ENCODE measurements at regions not wholly inside any gene's neighbourhood (a gene's known extent, or its start where the extent isn't known, plus 50 kb on each side); places are given as distances from the start of the nearest gene placed in this dataset.

DNA sequence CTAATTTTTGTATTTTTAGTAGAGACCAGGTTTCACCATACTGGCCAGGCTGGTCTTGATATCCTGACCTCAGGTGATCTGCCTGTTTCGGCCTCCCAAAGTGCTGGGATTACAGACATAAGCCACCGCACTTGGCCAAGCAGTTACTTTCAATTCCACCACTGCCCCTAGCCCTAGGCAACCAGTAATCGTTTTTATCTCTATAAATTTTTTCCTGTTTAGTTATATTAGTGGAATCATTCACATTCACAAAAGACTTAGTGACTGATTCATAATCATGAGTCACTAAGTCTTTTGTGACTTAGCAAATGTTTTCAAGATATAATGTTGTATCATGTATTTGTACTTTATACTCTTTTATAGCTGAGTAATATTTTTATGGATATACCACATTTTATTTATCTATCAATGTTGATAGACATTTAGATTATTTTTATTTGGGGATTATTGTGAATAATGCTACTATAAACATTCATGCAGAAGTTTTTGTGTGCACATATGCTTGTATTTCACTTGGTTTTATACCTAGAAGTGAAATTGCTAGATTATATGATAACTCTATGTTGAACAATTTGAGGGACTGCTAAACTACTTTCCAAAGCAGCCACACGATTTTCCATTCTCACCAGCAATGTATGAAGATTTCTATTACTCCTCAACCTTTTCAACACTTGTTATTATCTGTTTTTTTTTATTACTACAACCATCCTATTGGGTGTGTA is 421.4 kb upstream of the ID4 start:
- POLR2A ChIA-PET = no interaction called here
- CTCF ChIA-PET = no interaction called here
- no peak for DNase-seq (ENCODE audit: extremely low spot score)
- TF ChIP-seq TARDBP (IDR thresholded peaks at IDR 0.05) = no peak
- TF ChIP-seq LEF1 (IDR thresholded peaks at IDR 0.05; ENCODE audit: borderline replicate concordance) = no peak

DNA sequence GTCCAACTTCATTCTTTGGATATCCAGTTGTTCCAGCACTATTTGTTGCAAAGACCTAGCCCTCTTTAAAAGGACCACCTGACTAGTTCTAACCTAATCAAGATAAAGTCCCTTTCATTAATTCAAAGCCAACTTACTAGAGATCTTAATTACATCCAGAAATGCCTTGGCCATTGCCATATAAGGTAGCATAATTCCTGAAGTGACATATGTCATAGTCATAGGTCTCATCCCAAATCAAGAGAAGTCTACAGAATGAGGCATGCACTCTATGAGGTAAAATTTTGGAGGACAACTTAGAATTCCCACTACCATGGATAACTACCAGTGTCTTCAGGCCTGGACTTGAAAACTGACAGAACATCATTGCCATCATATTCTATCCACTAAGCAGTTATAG is 420.4 kb upstream of the ID4 start:
- CTCF ChIA-PET = no interaction called here
- no peak for DNase-seq (ENCODE audit: extremely low spot score)
- POLR2A ChIA-PET = no interaction called here
- TF ChIP-seq FOXA1 (IDR thresholded peaks at IDR 0.05) = no peak

DNA sequence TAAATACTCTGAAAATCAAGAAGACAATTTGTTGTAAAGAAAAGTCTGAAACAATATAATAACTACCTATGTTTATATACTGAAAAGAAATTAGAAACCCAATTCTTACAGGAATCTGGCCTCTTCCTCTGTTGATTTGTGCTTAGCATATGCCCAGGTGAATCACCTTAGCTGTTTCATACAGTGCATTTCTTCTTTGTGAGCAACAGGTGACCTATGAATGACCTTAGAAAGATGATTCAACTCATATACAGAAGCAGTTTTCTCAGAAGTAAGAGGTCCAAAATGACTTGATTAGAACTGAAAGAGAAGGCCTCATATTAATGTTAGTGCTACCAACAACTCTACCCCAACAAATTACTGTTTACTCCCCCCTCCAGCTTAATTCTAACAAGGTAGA is 419.5 kb upstream of the ID4 start:
- no peak for DNase-seq (ENCODE audit: extremely low spot score)
- TF ChIP-seq BHLHE40 (IDR thresholded peaks at IDR 0.05; ENCODE audit: borderline replicate concordance) (no peak), SUZ12 (IDR thresholded peaks at IDR 0.05) (no peak), ARNT (IDR thresholded peaks at IDR 0.05) (no peak), FOXM1 (IDR thresholded peaks at IDR 0.05; ENCODE audit: borderline replicate concordance) (no peak), ELF4 (IDR thresholded peaks at IDR 0.05) (no peak), NFRKB (IDR thresholded peaks at IDR 0.05) (no peak), LEF1 (IDR thresholded peaks at IDR 0.05; ENCODE audit: borderline replicate concordance) (no peak), SP1 (IDR thresholded peaks at IDR 0.05) (no peak), FOXK2 (IDR thresholded peaks at IDR 0.05) (no peak), TARDBP (IDR thresholded peaks at IDR 0.05) (no peak), ZNF384 (IDR thresholded peaks at IDR 0.05) (no peak), FOXA1 (IDR thresholded peaks at IDR 0.05) (no peak), CTBP1 (IDR thresholded peaks at IDR 0.05; ENCODE audit: borderline replicate concordance) (no peak)
- POLR2A ChIA-PET = no interaction called here
- CTCF ChIA-PET = no interaction called here

DNA sequence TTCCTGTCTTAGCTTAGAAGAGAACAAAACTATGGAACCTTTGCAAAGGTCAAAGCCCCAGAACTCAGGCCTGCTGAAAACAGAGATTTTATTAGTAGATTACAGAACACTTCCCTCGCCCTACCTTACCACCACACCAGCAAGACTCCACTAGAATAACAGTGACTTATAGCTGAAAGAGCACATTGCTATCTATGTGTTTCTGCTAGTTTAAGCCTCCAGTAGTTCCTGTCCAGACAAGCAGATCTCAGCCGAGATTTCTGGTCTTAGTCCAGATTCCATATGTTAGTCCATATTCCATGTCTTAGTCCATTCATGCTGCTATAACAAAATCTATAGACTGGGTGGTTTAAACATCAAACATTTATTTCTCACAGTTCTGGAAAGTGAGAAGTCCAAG is 412.3 kb upstream of the ID4 start:
- ChIA-PET CTCF (no interaction called here), POLR2A (no interaction called here)
- no peak for TF ChIP-seq L3MBTL2 (conservative IDR thresholded peaks at IDR 0.05)
- TF ChIP-seq HDGF (IDR thresholded peaks at IDR 0.05; ENCODE audit: borderline replicate concordance) = no peak
- TF ChIP-seq ZNF384 (IDR thresholded peaks at IDR 0.05) = no peak
- TF ChIP-seq, protein P1, sequence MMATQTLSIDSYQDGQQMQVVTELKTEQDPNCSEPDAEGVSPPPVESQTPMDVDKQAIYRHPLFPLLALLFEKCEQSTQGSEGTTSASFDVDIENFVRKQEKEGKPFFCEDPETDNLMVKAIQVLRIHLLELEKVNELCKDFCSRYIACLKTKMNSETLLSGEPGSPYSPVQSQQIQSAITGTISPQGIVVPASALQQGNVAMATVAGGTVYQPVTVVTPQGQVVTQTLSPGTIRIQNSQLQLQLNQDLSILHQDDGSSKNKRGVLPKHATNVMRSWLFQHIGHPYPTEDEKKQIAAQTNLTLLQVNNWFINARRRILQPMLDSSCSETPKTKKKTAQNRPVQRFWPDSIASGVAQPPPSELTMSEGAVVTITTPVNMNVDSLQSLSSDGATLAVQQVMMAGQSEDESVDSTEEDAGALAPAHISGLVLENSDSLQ (IDR thresholded peaks at IDR 0.05) = no peak
- TF ChIP-seq FOXK2 (IDR thresholded peaks at IDR 0.05) = no peak
- TF ChIP-seq LEF1 (IDR thresholded peaks at IDR 0.05; ENCODE audit: borderline replicate concordance) = no peak
- TF ChIP-seq BHLHE40 (IDR thresholded peaks at IDR 0.05; ENCODE audit: borderline replicate concordance) = no peak
- no peak for TF ChIP-seq SUZ12 (IDR thresholded peaks at IDR 0.05)
- TF ChIP-seq ARNT (IDR thresholded peaks at IDR 0.05) = no peak
- no peak for TF ChIP-seq FOXA1 (IDR thresholded peaks at IDR 0.05)
- no peak for TF ChIP-seq TARDBP (IDR thresholded peaks at IDR 0.05)
- no peak for TF ChIP-seq FOXM1 (IDR thresholded peaks at IDR 0.05; ENCODE audit: borderline replicate concordance)
- TF ChIP-seq ELF4 (IDR thresholded peaks at IDR 0.05) = no peak
- TF ChIP-seq NFRKB (IDR thresholded peaks at IDR 0.05) = no peak
- no peak for TF ChIP-seq CTBP1 (IDR thresholded peaks at IDR 0.05; ENCODE audit: borderline replicate concordance)
- no peak for DNase-seq (ENCODE audit: extremely low spot score)

DNA sequence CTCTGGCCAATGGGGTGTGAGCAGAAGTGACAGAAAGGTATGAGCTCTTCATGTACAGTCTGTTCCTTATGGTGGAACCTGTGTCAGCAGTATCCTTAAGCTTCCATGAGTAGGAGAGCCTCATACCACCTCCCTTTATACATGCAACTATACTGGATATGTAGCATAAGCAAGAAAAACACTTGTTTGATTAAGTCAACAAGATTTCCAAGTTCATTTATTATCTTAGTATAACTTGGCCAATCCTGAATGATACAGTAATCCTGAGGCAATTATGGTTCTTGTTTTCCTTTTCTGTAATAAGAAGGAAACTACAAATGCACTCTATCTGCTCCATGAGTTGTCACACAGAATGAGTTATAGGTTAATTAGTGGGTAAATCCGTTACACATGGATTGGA is 409.6 kb upstream of the ID4 start:
- TF ChIP-seq, protein P1 (IDR thresholded peaks at IDR 0.05) = peak; percentile 50; the same call in 1 of the 2 replicates
- no peak for TF ChIP-seq NFRKB (IDR thresholded peaks at IDR 0.05)
- no peak for DNase-seq (ENCODE audit: extremely low spot score)
- ChIA-PET POLR2A (no interaction called here), CTCF (no interaction called here)

DNA sequence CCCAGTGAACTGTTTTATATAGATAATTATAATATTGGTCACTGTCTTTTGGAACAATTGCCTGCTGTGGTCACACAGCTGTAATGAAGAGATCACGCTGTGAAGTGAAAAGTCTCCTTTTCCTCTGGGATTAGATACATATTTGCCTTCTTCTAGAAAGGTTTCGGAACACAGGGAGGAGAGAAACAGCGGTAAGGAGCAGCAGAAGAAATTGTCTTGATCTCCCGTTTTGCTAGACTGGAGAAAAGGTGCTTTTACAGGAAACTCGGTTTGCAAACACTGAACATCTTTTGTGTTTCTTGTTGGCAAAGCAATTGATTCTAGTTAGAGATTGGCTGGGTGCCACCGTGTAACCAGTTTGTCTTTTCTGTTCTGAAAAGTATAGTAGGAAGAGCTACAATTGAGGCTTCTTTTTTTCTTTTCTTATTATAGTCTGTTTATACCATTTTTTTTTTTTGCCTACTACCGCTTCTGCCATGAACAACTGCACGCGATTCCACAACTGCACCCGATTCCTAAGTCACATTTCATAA is 404.1 kb upstream of the ID4 start:
- ChIA-PET CTCF (no interaction called here), POLR2A (no interaction called here)
- TF ChIP-seq FOXA1 (IDR thresholded peaks at IDR 0.05) (no peak), ZNF384 (IDR thresholded peaks at IDR 0.05) (no peak), CTBP1 (IDR thresholded peaks at IDR 0.05; ENCODE audit: borderline replicate concordance) (no peak), HDGF (IDR thresholded peaks at IDR 0.05; ENCODE audit: borderline replicate concordance) (no peak), L3MBTL2 (conservative IDR thresholded peaks at IDR 0.05) (no peak), SP1 (IDR thresholded peaks at IDR 0.05) (no peak), FOXM1 (IDR thresholded peaks at IDR 0.05; ENCODE audit: borderline replicate concordance) (no peak), NFRKB (IDR thresholded peaks at IDR 0.05) (no peak), FOXK2 (IDR thresholded peaks at IDR 0.05) (no peak), LEF1 (IDR thresholded peaks at IDR 0.05; ENCODE audit: borderline replicate concordance) (no peak), BHLHE40 (IDR thresholded peaks at IDR 0.05; ENCODE audit: borderline replicate concordance) (no peak), ARNT (IDR thresholded peaks at IDR 0.05) (no peak), SUZ12 (IDR thresholded peaks at IDR 0.05) (no peak), TARDBP (IDR thresholded peaks at IDR 0.05) (no peak), ELF4 (IDR thresholded peaks at IDR 0.05) (no peak)
- TF ChIP-seq, protein P1 (IDR thresholded peaks at IDR 0.05) = no peak
- no peak for DNase-seq (ENCODE audit: extremely low spot score)

DNA sequence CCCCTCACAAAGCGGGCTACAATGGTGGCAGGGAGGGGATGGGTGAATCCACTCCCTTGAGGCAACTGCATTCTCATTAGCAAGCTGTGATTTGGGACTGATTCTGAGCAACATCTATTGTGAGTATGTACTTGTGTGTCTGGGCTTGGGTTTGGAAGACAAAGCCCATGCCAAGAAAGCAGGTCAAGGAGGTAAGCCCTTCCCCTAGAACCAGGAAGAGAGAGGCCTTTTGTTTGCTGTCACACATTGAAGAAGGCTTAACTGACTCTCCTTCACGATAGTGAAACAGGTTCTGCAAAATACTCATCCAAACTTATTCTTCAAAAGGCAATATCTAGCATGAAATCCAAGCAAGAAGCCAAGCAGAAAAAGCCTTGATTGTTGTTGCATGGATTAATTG is 403.1 kb upstream of the ID4 start:
- no peak for DNase-seq (ENCODE audit: extremely low spot score)
- POLR2A ChIA-PET = no interaction called here

More for the DNA sequence above, 403.1 kb upstream of the ID4 start:
- no peak for TF ChIP-seq SUZ12 (IDR thresholded peaks at IDR 0.05)
- no peak for TF ChIP-seq ELF4 (IDR thresholded peaks at IDR 0.05)
- TF ChIP-seq BHLHE40 (IDR thresholded peaks at IDR 0.05; ENCODE audit: borderline replicate concordance) = no peak
- TF ChIP-seq TARDBP (IDR thresholded peaks at IDR 0.05) = no peak
- no peak for TF ChIP-seq FOXM1 (IDR thresholded peaks at IDR 0.05; ENCODE audit: borderline replicate concordance)
- TF ChIP-seq HDGF (IDR thresholded peaks at IDR 0.05; ENCODE audit: borderline replicate concordance) = no peak
- TF ChIP-seq NFRKB (IDR thresholded peaks at IDR 0.05) = no peak
- no peak for TF ChIP-seq ZNF384 (IDR thresholded peaks at IDR 0.05)
- no peak for TF ChIP-seq L3MBTL2 (conservative IDR thresholded peaks at IDR 0.05)
- TF ChIP-seq FOXA1 (IDR thresholded peaks at IDR 0.05) = no peak
- TF ChIP-seq ARNT (IDR thresholded peaks at IDR 0.05) = no peak
- TF ChIP-seq SP1 (IDR thresholded peaks at IDR 0.05) = no peak
- TF ChIP-seq LEF1 (IDR thresholded peaks at IDR 0.05; ENCODE audit: borderline replicate concordance) = no peak
- no peak for TF ChIP-seq FOXK2 (IDR thresholded peaks at IDR 0.05)
- TF ChIP-seq, protein P1 (IDR thresholded peaks at IDR 0.05) = no peak
- no peak for TF ChIP-seq CTBP1 (IDR thresholded peaks at IDR 0.05; ENCODE audit: borderline replicate concordance)
- CTCF ChIA-PET = no interaction called here

Measured in HEK293T (cell line).